Heart right ventricle (tissue), 16 donors: ENCODE measurements at regions not wholly inside any gene's neighbourhood (a gene's known extent, or its start where the extent isn't known, plus 50 kb on each side); places are given as distances from the start of the nearest gene placed in this dataset.

Source experiments
- ATAC-seq, 8 donors: fragments of 200-7000 bp; cut with Tn5 transposase; one replicate each; pipeline ENCODE4 v1.9.1; 2020; ENCODE audit warnings: mild to moderate bottlenecking in 8 of 8, moderate library complexity in 8 of 8, moderate number of reproducible peaks in 1 of 8
- DNase-seq, 2 donors: peaks; one replicate each; pipeline ENCODE4 v3.0.0-alpha.2; 2020
- H3K27ac ChIP-seq, 10 donors: fragments of 200-600 bp; sonication (generic) in 2 of 10; one replicate each; pipeline versions ENCODE4 v1.5.0 to v1.8.0; 2020 to 2022; ENCODE audit warnings: mild to moderate bottlenecking in 3 of 10
- H3K27me3 ChIP-seq, 7 donors: fragments of 200-600 bp; one replicate each; pipeline ENCODE4 v1.8.0; 2021 to 2022; ENCODE audit warnings: mild to moderate bottlenecking in 2 of 7
- H3K36me3 ChIP-seq, 9 donors: fragments of 200-600 bp; sonication (generic) in 1 of 9; one replicate each; pipeline versions ENCODE4 v1.5.0 to v1.8.0; 2020 to 2022; ENCODE audit warnings: mild to moderate bottlenecking in 2 of 9
- H3K4me1 ChIP-seq, 9 donors: fragments of 200-600 bp; sonication (generic) in 1 of 9; one replicate each; pipeline versions ENCODE4 v1.5.0 to v1.8.0; 2020 to 2022; ENCODE audit warnings: mild to moderate bottlenecking in 4 of 9
- H3K4me3 ChIP-seq, 10 donors: fragments of 200-600 bp; sonication (generic) in 2 of 10; one replicate each; pipeline versions ENCODE4 v1.5.0 to v1.8.0; 2020 to 2022; ENCODE audit warnings: mild to moderate bottlenecking in 7 of 10, moderate library complexity in 2 of 10
- H3K9me3 ChIP-seq, 11 donors: fragments of 200-600 bp in 10 of 11; sonication (generic) in 2 of 11; one replicate each; pipeline versions ENCODE4 v1.5.0 to v1.8.0; 2013 to 2022; ENCODE audit warnings: mild to moderate bottlenecking in 2 of 11, control low read depth in 1 of 11, moderate library complexity in 1 of 11
- WGBS, 2 donors: extraction: QIAGEN DNeasy Blood & Tissue Kit; methylation state at CpG; one replicate each; pipeline ENCODE4 v1.1.7; 2013; ENCODE audit warnings: inconsistent platforms in 1 of 2; 5-methylcytosine and 5-hydroxymethylcytosine counted together
- intact Hi-C, 10 donors: fragments of 100-400 bp; cut with DNase I; formaldehyde crosslinking; loops; one replicate each; pipeline versions ENCODE4 v1.11.1 to v1.14.2; 2022
- TF ChIP-seq, protein P1 (sequence below), 9 donors: fragments of 200-600 bp; sonication (generic) in 2 of 9; IDR thresholded peaks; one replicate each; pipeline versions ENCODE4 v1.5.0 to v1.8.0; 2021 to 2022; ENCODE audit warnings: antibody characterized with exemption in 9 of 9, mild to moderate bottlenecking in 5 of 9, moderate library complexity in 1 of 9
- donor health status: Arrhythmogenic right ventricular cardiomyopathy.
- donor health status: ischemic (EF 13 %, LVEDD 7.1; RV severe dilation, severe dysfunction).
- donor health status: healthy with polysubstance abuse.
- donor health status: DM: no; HTN: yes; CAD: no.
- donor health status: DM: no; HTN: no; CAD: no.
- donor health status: ischemic (EF 25% LVEDD 6.9; RV normal size, moderate dysfunction).
- donor health status: ischemic (EF 25% LVEDD 5.7; RV mildly dilated, moderate dysfunction).
- donor health status: healthy.
- donor health status: DM: yes; HTN: yes; CAD: no.
- donor health status: Ischemic cardiomyopathy.
- donor health status: ischemic (EF 35%, LVEDD 5.7; RV mildly dilated, moderate dysfunction).
- donor health status: nonischemic (EF 11% LVEDD 7.7; RV severe dilation, severe dysfunction).
- donor health status: DM: yes; HTN: yes; CAD: no.
- donor health status: PGD.
- donor health status: ischemic (EF 29% LVEDD 5.4; RV normal size, mild dysfunction).
- donor health status: nonischemic (EF 23%, LVEDD 6.1; RV moderate dilation, normal function).

DNA sequence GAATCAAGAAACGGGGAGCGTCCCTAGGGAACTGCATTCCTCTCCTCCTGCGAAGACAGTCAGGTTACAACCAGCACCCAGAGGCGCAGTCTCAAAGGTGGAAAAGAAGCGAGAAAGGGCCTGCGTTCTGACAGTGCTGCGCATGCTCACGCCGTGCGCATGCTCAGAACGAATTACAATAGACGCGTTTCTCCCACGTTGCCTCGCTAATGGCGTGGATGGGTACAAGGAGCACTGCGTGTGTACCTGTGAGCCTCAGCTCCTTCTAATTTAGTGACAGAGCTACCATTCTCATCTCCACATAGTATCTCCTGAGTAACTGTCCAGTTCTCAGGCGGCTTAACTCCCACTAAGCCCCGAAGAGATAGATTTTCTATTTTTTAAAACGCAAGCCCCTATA lies 448.8 kb downstream of the TXNL1 start:
- no peaks in the 10 kb centered on the region for H3K4me1 ChIP-seq
- intact Hi-C loops: no loop called here
- no peaks in the 10 kb centered on the region for H3K9me3 ChIP-seq
- H3K36me3 ChIP-seq: no peaks in the 10 kb centered on the region
- ATAC-seq (no peak), DNase-seq (no peak)
- no peak overlapping the region for H3K27ac ChIP-seq
- WGBS, 2 donors: 95% methylated on average over 20 of the region's 20 CpGs
- H3K27me3 ChIP-seq: no peaks in the 10 kb centered on the region
- no peak overlapping the region for H3K4me3 ChIP-seq
- TF ChIP-seq, protein P1, sequence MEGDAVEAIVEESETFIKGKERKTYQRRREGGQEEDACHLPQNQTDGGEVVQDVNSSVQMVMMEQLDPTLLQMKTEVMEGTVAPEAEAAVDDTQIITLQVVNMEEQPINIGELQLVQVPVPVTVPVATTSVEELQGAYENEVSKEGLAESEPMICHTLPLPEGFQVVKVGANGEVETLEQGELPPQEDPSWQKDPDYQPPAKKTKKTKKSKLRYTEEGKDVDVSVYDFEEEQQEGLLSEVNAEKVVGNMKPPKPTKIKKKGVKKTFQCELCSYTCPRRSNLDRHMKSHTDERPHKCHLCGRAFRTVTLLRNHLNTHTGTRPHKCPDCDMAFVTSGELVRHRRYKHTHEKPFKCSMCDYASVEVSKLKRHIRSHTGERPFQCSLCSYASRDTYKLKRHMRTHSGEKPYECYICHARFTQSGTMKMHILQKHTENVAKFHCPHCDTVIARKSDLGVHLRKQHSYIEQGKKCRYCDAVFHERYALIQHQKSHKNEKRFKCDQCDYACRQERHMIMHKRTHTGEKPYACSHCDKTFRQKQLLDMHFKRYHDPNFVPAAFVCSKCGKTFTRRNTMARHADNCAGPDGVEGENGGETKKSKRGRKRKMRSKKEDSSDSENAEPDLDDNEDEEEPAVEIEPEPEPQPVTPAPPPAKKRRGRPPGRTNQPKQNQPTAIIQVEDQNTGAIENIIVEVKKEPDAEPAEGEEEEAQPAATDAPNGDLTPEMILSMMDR (IDR thresholded peaks at IDR 0.05): no peak

DNA sequence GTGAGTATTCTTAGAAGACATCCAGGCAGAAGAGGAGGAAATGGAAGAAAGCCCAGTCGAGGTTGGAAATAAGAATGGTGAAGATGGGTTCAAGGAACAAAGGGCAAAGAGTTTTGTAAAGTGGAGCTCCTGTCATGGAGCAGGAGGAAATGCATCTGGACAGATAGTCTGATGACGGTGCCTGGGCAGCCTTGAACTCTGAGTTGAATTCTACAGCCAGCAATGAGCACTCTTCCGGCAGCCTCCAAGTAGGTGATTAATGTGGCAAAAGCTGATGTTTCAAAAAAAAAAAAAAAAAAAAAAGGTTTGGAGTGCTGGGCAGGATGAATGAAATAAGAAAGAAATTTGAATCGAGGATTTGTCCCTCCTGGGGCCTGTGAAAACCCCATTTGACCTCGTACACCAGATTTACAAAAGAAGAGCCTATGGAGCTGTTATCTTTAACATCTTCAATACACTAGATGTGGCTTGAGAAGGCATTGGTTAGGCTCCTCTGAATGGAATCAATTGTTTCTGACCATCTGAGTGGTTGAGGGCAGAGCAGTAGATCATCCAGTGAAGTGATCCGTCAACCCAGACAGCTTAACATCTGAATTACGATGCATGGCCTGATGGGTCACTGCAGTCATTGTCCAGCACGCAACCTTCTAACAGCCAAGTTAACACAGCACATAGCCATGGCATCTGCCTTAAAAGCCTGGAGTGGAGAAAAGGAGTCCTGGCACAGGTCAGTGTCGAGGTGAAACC lies 449.7 kb downstream of the TXNL1 start:
- Histone ChIP-seq H3K27me3 (no peaks in the 10 kb centered on the region), H3K4me3 (no peak overlapping the region), H3K4me1 (no peaks in the 10 kb centered on the region), H3K27ac (no peak overlapping the region), H3K36me3 (no peaks in the 10 kb centered on the region), H3K9me3 (no peaks in the 10 kb centered on the region)
- ATAC-seq (no peak), DNase-seq (no peak)
- TF ChIP-seq, protein P1 (IDR thresholded peaks at IDR 0.05): no peak
- intact Hi-C loops: no loop called here
- 88% methylated on average over 9 of the region's 9 CpGs for WGBS, 2 donors

DNA sequence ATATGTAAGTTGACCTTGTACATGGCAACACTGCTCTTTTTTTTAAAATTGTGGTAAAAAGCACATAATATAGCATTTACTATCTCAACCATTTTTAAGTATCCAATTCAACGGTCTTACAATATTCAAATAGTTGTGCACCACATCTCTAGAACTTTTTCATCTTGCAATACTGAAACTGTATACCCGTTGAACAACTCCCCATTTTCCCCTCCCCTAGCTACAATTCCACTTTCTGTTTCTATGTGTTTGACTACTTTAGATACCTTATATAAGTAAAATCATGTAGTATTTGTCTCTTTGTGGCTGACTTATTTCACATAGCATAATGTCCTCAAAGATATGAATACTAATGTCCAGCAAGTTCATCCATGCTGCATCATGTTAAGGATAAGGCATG lies 452.1 kb downstream of the TXNL1 start:
- DNase-seq (no peak), ATAC-seq (no peak)
- H3K36me3 ChIP-seq: no peaks in the 10 kb centered on the region
- WGBS, 2 donors: 95 to 96% methylated on average over 2 of the region's 2 CpGs
- intact Hi-C loops: no loop called here
- no peak overlapping the region for H3K4me3 ChIP-seq
- no peaks in the 10 kb centered on the region for H3K27me3 ChIP-seq
- no peaks in the 10 kb centered on the region for H3K4me1 ChIP-seq
- TF ChIP-seq, protein P1 (IDR thresholded peaks at IDR 0.05): no peak
- peaks cover 0 to 4% (median 0%) of the 10 kb centered on the region in 11 donors for H3K9me3 ChIP-seq
- H3K27ac ChIP-seq: no peak overlapping the region

DNA sequence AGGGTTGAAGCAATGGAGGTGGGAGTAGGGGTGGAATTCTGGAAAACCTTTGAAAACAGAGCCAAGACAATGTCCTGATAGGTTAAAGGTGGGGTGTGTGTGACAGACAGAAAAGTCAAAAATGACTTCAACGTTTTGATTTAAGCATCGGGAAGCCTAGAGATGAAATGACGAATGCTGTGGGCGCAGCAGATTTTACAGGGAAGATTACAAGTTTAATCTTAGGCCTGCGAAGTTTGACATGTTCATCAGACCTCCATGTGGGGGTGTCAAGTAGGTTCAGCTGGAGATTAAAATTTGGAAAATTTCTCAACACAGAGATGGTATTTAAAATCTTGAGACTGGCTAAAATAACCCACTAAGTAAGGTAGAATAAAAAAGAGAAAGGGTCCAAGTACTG lies 453.3 kb downstream of the TXNL1 start:
- WGBS, 2 donors: 90 to 92% methylated on average over 5 of the region's 5 CpGs
- Histone ChIP-seq H3K4me3 (no peak overlapping the region), H3K27me3 (no peaks in the 10 kb centered on the region), H3K27ac (no peak overlapping the region), H3K36me3 (no peaks in the 10 kb centered on the region), H3K9me3 (peaks cover 0 to 4% (median 0%) of the 10 kb centered on the region in 11 donors), H3K4me1 (no peaks in the 10 kb centered on the region)
- intact Hi-C loops: no loop called here
- ATAC-seq (no peak), DNase-seq (no peak)
- TF ChIP-seq, protein P1 (IDR thresholded peaks at IDR 0.05): no peak
